ENCODE measurements at regions not wholly inside any gene's neighbourhood (a gene's known extent, or its start where the extent isn't known, plus 50 kb on each side); places are given as distances from the start of the nearest gene placed in this dataset.

- TF ChIP-seq, protein P1, sequence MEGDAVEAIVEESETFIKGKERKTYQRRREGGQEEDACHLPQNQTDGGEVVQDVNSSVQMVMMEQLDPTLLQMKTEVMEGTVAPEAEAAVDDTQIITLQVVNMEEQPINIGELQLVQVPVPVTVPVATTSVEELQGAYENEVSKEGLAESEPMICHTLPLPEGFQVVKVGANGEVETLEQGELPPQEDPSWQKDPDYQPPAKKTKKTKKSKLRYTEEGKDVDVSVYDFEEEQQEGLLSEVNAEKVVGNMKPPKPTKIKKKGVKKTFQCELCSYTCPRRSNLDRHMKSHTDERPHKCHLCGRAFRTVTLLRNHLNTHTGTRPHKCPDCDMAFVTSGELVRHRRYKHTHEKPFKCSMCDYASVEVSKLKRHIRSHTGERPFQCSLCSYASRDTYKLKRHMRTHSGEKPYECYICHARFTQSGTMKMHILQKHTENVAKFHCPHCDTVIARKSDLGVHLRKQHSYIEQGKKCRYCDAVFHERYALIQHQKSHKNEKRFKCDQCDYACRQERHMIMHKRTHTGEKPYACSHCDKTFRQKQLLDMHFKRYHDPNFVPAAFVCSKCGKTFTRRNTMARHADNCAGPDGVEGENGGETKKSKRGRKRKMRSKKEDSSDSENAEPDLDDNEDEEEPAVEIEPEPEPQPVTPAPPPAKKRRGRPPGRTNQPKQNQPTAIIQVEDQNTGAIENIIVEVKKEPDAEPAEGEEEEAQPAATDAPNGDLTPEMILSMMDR (IDR thresholded peaks at IDR 0.05; ENCODE audit: insufficient read depth, low read depth, low read length), result no peak
- TF ChIP-seq EZH2 (IDR thresholded peaks at IDR 0.05; ENCODE audit: insufficient read depth, low read length), result no peak
Measured at GRCh38 chr5:115033861-115034260, 135.8 kb downstream of the TRIM36 start.

All from astrocyte (in vitro differentiated cells and primary cell).